Thoracic aorta (tissue), 2 donors: ENCODE measurements at regions not wholly inside any gene's neighbourhood (a gene's known extent, or its start where the extent isn't known, plus 50 kb on each side); places are given as distances from the start of the nearest gene placed in this dataset.

Source experiments
- ATAC-seq: fragments of 150-250 bp; one replicate; pipeline ENCODE4 v1.8.0; 2017; ENCODE audit warnings: low read depth; ENCODE audit not compliant: insufficient number of reproducible peaks, low FRiP score
- DNase-seq: peaks from one replicate; pipeline ENCODE4 v3.0.0-alpha.2; 2020; ENCODE audit warnings: low spot score
- H3K27ac ChIP-seq, 2 donors: fragments of 200-600 bp; sonication (generic); 1 replicate in 1 of 2; 2 replicates in 1 of 2; pipeline ENCODE4 v1.5.1; 2016; ENCODE audit warnings: mild to moderate bottlenecking in 2 of 2, moderate library complexity in 2 of 2
- H3K27me3 ChIP-seq: fragments of 200-600 bp; sonication (generic); replicated peaks from 2 replicates; pipeline ENCODE4 v1.6.0; 2016; ENCODE audit warnings: mild to moderate bottlenecking; ENCODE audit not compliant: insufficient read depth
- H3K36me3 ChIP-seq: fragments of 200-600 bp; sonication (generic); one replicate; pipeline ENCODE4 v1.5.1; 2016
- H3K4me1 ChIP-seq, 2 donors: fragments of 200-600 bp; sonication (generic); 1 replicate in 1 of 2; 2 replicates in 1 of 2; pipeline versions ENCODE4 v1.5.1 to v1.6.0; 2016; ENCODE audit warnings: low read depth in 2 of 2, mild to moderate bottlenecking in 1 of 2; ENCODE audit not compliant: control insufficient read depth in 1 of 2
- H3K4me3 ChIP-seq: fragments of 200-600 bp; sonication (generic); 2 replicates; pipeline ENCODE4 v1.5.1; 2016; ENCODE audit warnings: mild to moderate bottlenecking
- H3K9me3 ChIP-seq: fragments of 200-600 bp; sonication (generic); 2 replicates; pipeline ENCODE4 v1.5.1; 2016
- TF ChIP-seq, protein P1 (sequence below): fragments of 200-600 bp; sonication (generic); IDR thresholded peaks from one replicate; pipeline ENCODE4 v1.5.1; 2019; ENCODE audit warnings: antibody characterized with exemption

DNA sequence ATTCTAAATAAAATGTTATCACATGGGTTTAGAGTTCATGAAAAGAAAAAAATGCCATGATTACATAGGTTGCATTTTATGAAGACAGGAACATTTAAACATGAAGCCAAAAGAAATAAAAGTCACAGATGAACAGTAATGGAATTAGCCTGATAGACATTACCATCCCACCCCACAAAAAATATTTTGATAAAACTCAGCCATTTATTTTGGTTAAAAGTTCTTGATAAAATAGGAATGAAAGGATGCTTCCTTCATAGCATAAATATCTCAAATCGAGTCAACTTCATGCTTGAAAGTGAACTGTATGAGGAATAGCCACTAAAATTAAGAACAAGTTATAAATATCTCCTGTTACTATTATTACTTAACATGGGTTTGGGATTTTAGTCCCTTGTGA is 101.9 kb upstream of the TMC3 start:
- no peaks in the 10 kb centered on the region for H3K4me1 ChIP-seq
- no peak overlapping the region for H3K4me3 ChIP-seq
- H3K27ac ChIP-seq: no peak overlapping the region
- H3K27me3 ChIP-seq: no peaks in the 10 kb centered on the region
- TF ChIP-seq, protein P1, sequence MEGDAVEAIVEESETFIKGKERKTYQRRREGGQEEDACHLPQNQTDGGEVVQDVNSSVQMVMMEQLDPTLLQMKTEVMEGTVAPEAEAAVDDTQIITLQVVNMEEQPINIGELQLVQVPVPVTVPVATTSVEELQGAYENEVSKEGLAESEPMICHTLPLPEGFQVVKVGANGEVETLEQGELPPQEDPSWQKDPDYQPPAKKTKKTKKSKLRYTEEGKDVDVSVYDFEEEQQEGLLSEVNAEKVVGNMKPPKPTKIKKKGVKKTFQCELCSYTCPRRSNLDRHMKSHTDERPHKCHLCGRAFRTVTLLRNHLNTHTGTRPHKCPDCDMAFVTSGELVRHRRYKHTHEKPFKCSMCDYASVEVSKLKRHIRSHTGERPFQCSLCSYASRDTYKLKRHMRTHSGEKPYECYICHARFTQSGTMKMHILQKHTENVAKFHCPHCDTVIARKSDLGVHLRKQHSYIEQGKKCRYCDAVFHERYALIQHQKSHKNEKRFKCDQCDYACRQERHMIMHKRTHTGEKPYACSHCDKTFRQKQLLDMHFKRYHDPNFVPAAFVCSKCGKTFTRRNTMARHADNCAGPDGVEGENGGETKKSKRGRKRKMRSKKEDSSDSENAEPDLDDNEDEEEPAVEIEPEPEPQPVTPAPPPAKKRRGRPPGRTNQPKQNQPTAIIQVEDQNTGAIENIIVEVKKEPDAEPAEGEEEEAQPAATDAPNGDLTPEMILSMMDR: no peak
- H3K9me3 ChIP-seq: no peaks in the 10 kb centered on the region
- ATAC-seq: no peak
- H3K36me3 ChIP-seq: no peaks in the 10 kb centered on the region
- DNase-seq: no peak

DNA sequence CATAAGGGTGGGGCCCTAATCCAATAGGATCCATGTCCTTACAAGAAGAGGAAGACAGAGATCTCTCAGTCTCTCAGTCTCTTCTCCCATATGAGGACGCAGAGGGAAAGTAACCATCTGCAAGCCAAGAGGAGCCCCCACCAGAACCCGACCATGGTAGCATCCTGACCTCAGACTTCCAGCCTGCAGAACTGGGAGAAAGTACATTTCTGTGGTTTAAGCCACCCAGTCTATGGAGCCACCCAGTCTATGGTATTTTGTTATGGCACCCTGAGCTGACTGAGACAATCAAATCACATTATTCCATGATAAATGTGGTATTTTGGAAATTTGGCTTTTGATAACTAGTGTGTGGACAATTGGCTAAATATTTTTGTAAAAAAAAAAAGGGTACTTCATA is 101.5 kb upstream of the TMC3 start:
- no peaks in the 10 kb centered on the region for H3K9me3 ChIP-seq
- DNase-seq: no peak
- TF ChIP-seq, protein P1: no peak
- no peaks in the 10 kb centered on the region for H3K4me1 ChIP-seq
- H3K27me3 ChIP-seq: no peaks in the 10 kb centered on the region
- H3K36me3 ChIP-seq: no peaks in the 10 kb centered on the region
- no peak overlapping the region for H3K4me3 ChIP-seq
- no peak overlapping the region for H3K27ac ChIP-seq
- ATAC-seq: no peak

DNA sequence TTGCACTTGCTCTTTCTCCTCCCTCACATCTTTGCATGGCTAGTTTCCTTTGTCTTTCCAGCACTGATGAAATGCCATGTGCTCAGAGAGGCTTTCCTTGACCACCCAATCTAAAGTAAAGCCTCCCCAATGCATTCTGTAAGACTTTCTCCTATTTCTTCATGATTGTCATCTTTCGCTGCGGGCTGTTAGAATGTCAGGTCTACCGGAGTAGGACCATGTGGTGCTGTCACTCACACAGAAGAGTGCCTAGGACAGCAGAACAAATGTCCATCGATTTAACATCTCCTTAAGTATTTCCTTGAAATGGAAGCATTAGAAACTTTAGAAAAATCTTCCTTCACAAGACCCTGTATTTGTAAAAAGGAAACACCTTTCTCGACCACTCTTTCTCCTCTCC is 99.9 kb upstream of the TMC3 start:
- H3K4me1 ChIP-seq: no peaks in the 10 kb centered on the region
- no peaks in the 10 kb centered on the region for H3K9me3 ChIP-seq
- no peak overlapping the region for H3K27ac ChIP-seq
- DNase-seq (no peak), ATAC-seq (no peak)
- H3K36me3 ChIP-seq: no peaks in the 10 kb centered on the region
- H3K27me3 ChIP-seq: no peaks in the 10 kb centered on the region
- TF ChIP-seq, protein P1: no peak
- H3K4me3 ChIP-seq: no peak overlapping the region

DNA sequence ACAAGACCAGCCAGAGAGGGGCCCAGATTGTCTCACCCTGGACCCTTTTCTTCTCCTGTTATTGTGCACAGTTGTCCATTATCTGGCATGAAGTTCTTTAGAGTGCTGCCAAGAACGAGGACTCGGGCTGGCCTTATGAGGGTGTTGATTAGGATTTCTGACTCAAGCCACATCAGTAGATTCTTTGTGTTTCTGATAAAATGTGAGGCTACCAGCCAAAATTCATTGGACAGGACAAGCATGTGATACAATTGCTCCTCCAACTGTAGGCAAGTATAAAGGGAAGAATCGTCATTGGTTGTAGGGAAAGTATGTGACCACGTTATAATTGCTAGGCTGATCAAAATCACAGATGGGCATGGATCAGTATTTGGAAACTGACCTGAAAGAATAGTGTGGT is 99.2 kb upstream of the TMC3 start:
- TF ChIP-seq, protein P1: no peak
- no peaks in the 10 kb centered on the region for H3K9me3 ChIP-seq
- no peaks in the 10 kb centered on the region for H3K27me3 ChIP-seq
- ATAC-seq (no peak), DNase-seq (no peak)
- H3K4me1 ChIP-seq: no peaks in the 10 kb centered on the region
- no peak overlapping the region for H3K4me3 ChIP-seq
- H3K36me3 ChIP-seq: no peaks in the 10 kb centered on the region
- H3K27ac ChIP-seq: no peak overlapping the region

DNA sequence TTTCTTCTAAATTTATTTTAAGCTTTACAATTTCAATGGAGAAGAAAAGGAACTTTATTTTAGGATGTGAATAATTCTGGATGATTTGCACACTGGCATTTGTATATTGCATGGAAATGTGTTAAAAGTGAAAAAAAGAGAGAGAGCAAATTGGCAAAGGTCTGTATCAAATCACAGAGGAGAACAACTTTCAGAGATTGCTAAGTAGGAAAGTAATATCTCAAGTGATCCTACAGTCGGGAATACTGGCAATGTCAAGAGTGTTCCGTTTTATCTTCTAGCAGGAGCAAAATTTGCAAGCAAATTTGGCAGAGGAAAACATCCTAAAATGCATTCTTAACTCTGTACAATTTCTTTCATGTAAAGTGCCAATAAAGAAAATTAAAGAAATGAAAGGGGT is 97.1 kb upstream of the TMC3 start:
- H3K27me3 ChIP-seq: no peaks in the 10 kb centered on the region
- H3K9me3 ChIP-seq: no peaks in the 10 kb centered on the region
- no peak for ATAC-seq
- no peaks in the 10 kb centered on the region for H3K36me3 ChIP-seq
- no peak overlapping the region for H3K4me3 ChIP-seq
- no peak overlapping the region for H3K27ac ChIP-seq
- TF ChIP-seq, protein P1: no peak
- no peaks in the 10 kb centered on the region for H3K4me1 ChIP-seq
- no peak for DNase-seq
